Panc1 (cell line): ENCODE measurements at regions not wholly inside any gene's neighbourhood (a gene's known extent, or its start where the extent isn't known, plus 50 kb on each side); places are given as distances from the start of the nearest gene placed in this dataset.

Experiments used
- ATAC-seq: fragments of 200-7000 bp; cut with Tn5 transposase; 2 replicates; pipeline ENCODE4 v1.9.1; 2020; ENCODE audit warnings: mild to moderate bottlenecking, moderate library complexity
- BruUV-seq: library from RNA; stranded (reverse); fragments of 400-500 nt; replicated peaks from 2 replicates; lab custom pipeline; 2021; lab: Mats Ljungman, UMichigan
- CTCF ChIA-PET: fragments of 300-600 bp; sonication (Branson Sonifier 250); formaldehyde crosslinking; loops from one replicate; lab custom pipeline; 2022; ENCODE audit warnings: antibody characterized with exemption; lab: Charles Lee
- POLR2A ChIA-PET: fragments of 300-600 bp; sonication (Branson Sonifier 250); formaldehyde crosslinking; loops from one replicate; lab custom pipeline; 2022; ENCODE audit warnings: antibody characterized with exemption; lab: Charles Lee
- DNase-seq: peaks from one replicate; pipeline ENCODE4 v3.0.0-alpha.2; 2010; ENCODE audit warnings: low read depth, low spot score
- H3K27ac ChIP-seq: 2 replicates; pipeline ENCODE4 v1.5.1; 2011; ENCODE audit warnings: mild to moderate bottlenecking, low read length, inconsistent platforms
- H3K27me3 ChIP-seq: fragments of 200-500 bp; sonication (Bioruptor generic); 2 replicates; pipeline ENCODE4 v1.6.0; 2014; ENCODE audit warnings: low read length, inconsistent platforms; ENCODE audit not compliant: control insufficient read depth, insufficient read depth
- H3K36me3 ChIP-seq: fragments of 200-500 bp; sonication (Bioruptor generic); 2 replicates; pipeline ENCODE4 v1.5.1; 2014; ENCODE audit warnings: inconsistent platforms, mild to moderate bottlenecking, low read length, moderate library complexity; ENCODE audit not compliant: control insufficient read depth, insufficient read depth
- H3K4me1 ChIP-seq: 2 replicates; pipeline ENCODE4 v1.5.1; 2011; ENCODE audit warnings: inconsistent platforms, mild to moderate bottlenecking, low read length, moderate library complexity; ENCODE audit not compliant: control insufficient read depth, insufficient read depth
- H3K4me3 ChIP-seq, 2 experiments: 2 replicates each; pipeline ENCODE4 v1.5.1; 2011 to 2012; ENCODE audit warnings: low read depth in 2 of 2, low read length in 2 of 2, mild to moderate bottlenecking in 2 of 2, inconsistent platforms in 1 of 2, moderate library complexity in 1 of 2
- H3K9me3 ChIP-seq: fragments of 200-500 bp; sonication (Bioruptor generic); 2 replicates; pipeline ENCODE4 v1.5.1; 2014; ENCODE audit warnings: low read depth, mild to moderate bottlenecking, inconsistent platforms, low read length, moderate library complexity; ENCODE audit not compliant: control insufficient read depth, insufficient read depth
- CTCF ChIP-seq: fragments of 450-650 bp; IDR thresholded peaks from 2 replicates; pipeline ENCODE4 v1.5.1; 2017; ENCODE audit warnings: mild to moderate bottlenecking
- POLR2AphosphoS5 ChIP-seq: IDR thresholded peaks from 2 replicates; pipeline ENCODE4 v1.6.1; 2012; ENCODE audit warnings: mild to moderate bottlenecking, low read depth, low read length, moderate library complexity
- REST ChIP-seq, 2 experiments: IDR thresholded peaks; 2 replicates each; pipeline ENCODE4 v1.6.1; 2011 to 2012; ENCODE audit warnings: low read depth in 2 of 2, control low read depth in 1 of 2, low read length in 1 of 2, mild to moderate bottlenecking in 1 of 2, moderate library complexity in 1 of 2; ENCODE audit not compliant: insufficient read depth in 1 of 2
- SIN3A ChIP-seq: IDR thresholded peaks from 2 replicates; pipeline ENCODE4 v1.6.1; 2012; ENCODE audit warnings: low read depth, mild to moderate bottlenecking, low read length, moderate library complexity, borderline replicate concordance; ENCODE audit not compliant: insufficient read depth
- TCF7L2 ChIP-seq: IDR thresholded peaks from 2 replicates; pipeline ENCODE4 v1.6.1; 2011; ENCODE audit warnings: mild to moderate bottlenecking, low read depth, low read length, inconsistent platforms
- in situ Hi-C: cut with HindIII; loops from 2 replicates; pipeline ENCODE4 v1.10.0; 2016; ENCODE audit warnings: low sequenced_read_pairs, low pct_unique_long_range_greater_than_20kb
- intact Hi-C: fragments of 100-400 bp; cut with micrococcal nuclease; formaldehyde crosslinking; loops from one replicate; pipeline ENCODE4 v1.10.0; 2022; ENCODE audit not compliant: unreplicated experiment

- TF ChIP-seq TCF7L2 (no peak), CTCF (no peak), POLR2AphosphoS5 (no peak), SIN3A (no peak), REST (IDR thresholded peaks at IDR 0.05; ENCODE audit: insufficient read depth in 1 of 2, low read depth in 2 of 2, low read length in 1 of 2) (no peak)
- in situ Hi-C loops, result no loop called here
Measured at GRCh38 chr15:25582886-25583285, 144.1 kb upstream of the UBE3A start.

GRCh38 chr15:25579127-25579526 lies 140.3 kb upstream of the UBE3A start:
- no peak for TF ChIP-seq POLR2AphosphoS5
- no peak for TF ChIP-seq SIN3A
- TF ChIP-seq REST (IDR thresholded peaks at IDR 0.05; ENCODE audit: insufficient read depth in 1 of 2, low read depth in 2 of 2, low read length in 1 of 2), result no peak
- TF ChIP-seq CTCF, result no peak
- TF ChIP-seq TCF7L2, result no peak
- intact Hi-C loops, result no loop called here
- no peaks in the 10 kb centered on the region for H3K27me3 ChIP-seq
- H3K4me3 ChIP-seq, result no peak overlapping the region
- H3K36me3 ChIP-seq, result no peaks in the 10 kb centered on the region
- no peak overlapping the region for H3K27ac ChIP-seq
- no peaks in the 10 kb centered on the region for H3K4me1 ChIP-seq
- ChIA-PET POLR2A (no interaction called here), CTCF (no interaction called here)
- ATAC-seq (no peak), DNase-seq (no peak)
- no peaks in the 10 kb centered on the region for H3K9me3 ChIP-seq
- in situ Hi-C loops, result no loop called here
- no TSS peak for BruUV-seq

More at GRCh38 chr15:25582886-25583285, 144.1 kb upstream of the UBE3A start:
- no TSS peak for BruUV-seq
- no peaks in the 10 kb centered on the region for H3K27me3 ChIP-seq
- no peak for DNase-seq
- no peak overlapping the region for H3K4me3 ChIP-seq
- H3K27ac ChIP-seq, result no peak overlapping the region
- no peak for ATAC-seq
- H3K4me1 ChIP-seq, result no peaks in the 10 kb centered on the region
- intact Hi-C loops, result no loop called here
- H3K36me3 ChIP-seq, result no peaks in the 10 kb centered on the region
- CTCF ChIA-PET, result no interaction called here
- POLR2A ChIA-PET, result no interaction called here
- no peaks in the 10 kb centered on the region for H3K9me3 ChIP-seq
